Neural progenitor cell (in vitro differentiated cells): ENCODE measurements at regions not wholly inside any gene's neighbourhood (a gene's known extent, or its start where the extent isn't known, plus 50 kb on each side); places are given as distances from the start of the nearest gene placed in this dataset.

Source experiments
- CTCF ChIP-seq: fragments of 200-600 bp; sonication (generic); IDR thresholded peaks from 2 replicates; pipeline ENCODE4 v1.5.1; 2017; ENCODE audit warnings: antibody characterized with exemption, mild to moderate bottlenecking
- EZH2 ChIP-seq: fragments of 200-600 bp; sonication (generic); IDR thresholded peaks from 2 replicates; pipeline ENCODE4 v1.6.1; 2017; ENCODE audit warnings: antibody characterized with exemption, mild to moderate bottlenecking, moderate library complexity
- EZH2phosphoT487 ChIP-seq: fragments of 200-600 bp; sonication (generic); IDR thresholded peaks from 2 replicates; pipeline ENCODE4 v1.6.1; 2017; ENCODE audit warnings: antibody characterized with exemption

- TF ChIP-seq EZH2 (no peak), CTCF (no peak), EZH2phosphoT487 (no peak)
Observed at GRCh38 chr12:59472273-59472672, 123.6 kb upstream of the SLC16A7 start.
